Ovary (tissue), 7 donors: ENCODE measurements at regions not wholly inside any gene's neighbourhood (a gene's known extent, or its start where the extent isn't known, plus 50 kb on each side); places are given as distances from the start of the nearest gene placed in this dataset.

Experiments used
- DNase-seq, 5 donors: peaks; one replicate each; pipeline ENCODE4 v3.0.0-alpha.2; 2019 to 2020
- H3K27ac ChIP-seq, 2 donors: fragments of 200-600 bp; one replicate each; pipeline versions ENCODE4 v1.5.1 to v1.8.0; 2019 to 2022
- H3K27me3 ChIP-seq: fragments of 200-600 bp; one replicate; pipeline ENCODE4 v1.8.0; 2022
- H3K36me3 ChIP-seq: fragments of 200-600 bp; sonication (generic); one replicate; pipeline ENCODE4 v1.5.1; 2019
- H3K4me1 ChIP-seq: one replicate; pipeline ENCODE4 v1.8.1; 2013; ENCODE audit warnings: mild to moderate bottlenecking, moderate library complexity; ENCODE audit not compliant: insufficient read depth
- H3K4me3 ChIP-seq: fragments of 200-600 bp; sonication (generic); one replicate; pipeline ENCODE4 v1.5.1; 2017
- H3K9me3 ChIP-seq, 2 donors: fragments of 200-600 bp in 1 of 2; sonication (generic) in 1 of 2; one replicate each; pipeline versions ENCODE4 v1.5.1 to v1.8.1; 2013 to 2019; ENCODE audit warnings: mild to moderate bottlenecking in 1 of 2, moderate library complexity in 1 of 2
- CTCF ChIP-seq, 3 donors: fragments of 450-650 bp in 2 of 3; fragments of 200-600 bp in 1 of 3; IDR thresholded peaks; one replicate each; pipeline versions ENCODE4 v1.5.1 to v1.8.0; 2016 to 2022; ENCODE audit warnings: antibody characterized with exemption in 3 of 3, mild to moderate bottlenecking in 1 of 3
- EP300 ChIP-seq: sonication (generic); formaldehyde crosslinking; IDR thresholded peaks from one replicate; pipeline ENCODE4 v1.6.1; 2017; ENCODE audit warnings: antibody characterized with exemption
- POLR2A ChIP-seq: fragments of 450-650 bp; IDR thresholded peaks from one replicate; pipeline ENCODE4 v1.6.1; 2017; ENCODE audit warnings: antibody characterized with exemption, mild to moderate bottlenecking, moderate library complexity
- WGBS, 3 donors: extraction: QIAGEN DNeasy Blood & Tissue Kit in 1 of 3; methylation state at CpG; one replicate each; pipeline versions ENCODE4 v1.1.5 to v1.1.7; 2013 to 2017; 5-methylcytosine and 5-hydroxymethylcytosine counted together
- intact Hi-C, 4 donors: fragments of 100-400 bp; cut with DNase I; formaldehyde crosslinking; loops; one replicate each; pipeline versions ENCODE4 v1.11.0 to v1.15.1; 2022 to 2023
- donor health status: DM: no; HTN: no; CAD: no; lungs with moderate emphysema.
- donor health status: DM: no; HTN: no; CAD: no.
- donor health status: Bipolar disorder and iron deficiency.
- donor health status: DM: no; HTN: no; CAD: no.
- donor health status: DM: yes; HTN: yes; CAD: no.

- 85 to 89% (median 86%) methylated on average over 3 of the region's 3 CpGs for WGBS, 3 donors
Observed at GRCh38 chr18:65372904-65373303, 377.9 kb upstream of the CDH7 start.

DNA sequence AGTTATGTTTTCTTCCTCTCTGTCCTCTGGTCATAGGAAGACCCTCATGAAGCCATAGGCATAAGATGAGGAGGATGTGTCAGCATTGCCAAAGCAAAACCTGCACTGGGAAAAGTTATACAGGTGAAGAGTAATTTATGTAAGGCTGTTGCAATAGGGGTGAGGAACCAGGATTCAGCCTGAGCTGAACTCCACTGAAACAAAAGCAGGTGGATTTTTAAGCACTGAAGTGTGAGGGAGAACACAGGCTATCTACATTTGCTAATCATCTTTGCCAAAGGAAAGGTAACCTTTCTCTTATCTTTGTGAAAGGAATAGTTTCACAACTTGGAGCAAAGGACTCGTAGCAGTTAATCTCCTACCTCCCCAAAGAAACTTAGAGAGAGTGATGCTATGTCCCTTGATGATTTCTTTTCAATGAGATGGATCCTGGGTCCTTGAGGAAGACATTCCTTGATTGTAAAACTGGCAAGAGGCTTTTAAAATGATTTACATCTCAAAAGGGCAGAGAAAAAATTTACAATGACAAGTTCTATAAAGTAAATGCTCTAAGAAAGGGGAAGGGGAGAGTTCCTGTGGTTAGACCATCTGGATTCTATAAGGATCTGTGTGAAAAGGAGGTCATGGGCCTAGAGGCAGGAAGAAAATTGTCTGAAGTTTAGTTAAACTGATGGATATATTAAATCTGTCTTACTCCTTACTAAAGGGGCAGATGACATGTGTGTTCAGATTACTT, 385.4 kb upstream of the CDH7 start:
- H3K27ac ChIP-seq: no peak overlapping the region
- no peaks in the 10 kb centered on the region for H3K27me3 ChIP-seq
- no peaks in the 10 kb centered on the region for H3K4me1 ChIP-seq
- no peak overlapping the region for H3K4me3 ChIP-seq
- 0 to 45% (median 22%) methylated on average over 1 of the region's 1 CpG for WGBS, 3 donors
- no peak for DNase-seq
- H3K9me3 ChIP-seq: no peaks in the 10 kb centered on the region
- H3K36me3 ChIP-seq: no peaks in the 10 kb centered on the region
- TF ChIP-seq CTCF (IDR thresholded peaks at IDR 0.05) (no peak), POLR2A (no peak), EP300 (no peak)
- intact Hi-C loops: no loop called here

More at GRCh38 chr18:65372904-65373303, 377.9 kb upstream of the CDH7 start:
- DNase-seq: no peak
- intact Hi-C loops: no loop called here
- no peak overlapping the region for H3K4me3 ChIP-seq
- H3K9me3 ChIP-seq: no peaks in the 10 kb centered on the region
- H3K27me3 ChIP-seq: no peaks in the 10 kb centered on the region
- H3K36me3 ChIP-seq: no peaks in the 10 kb centered on the region
- no peak for TF ChIP-seq EP300
- H3K4me1 ChIP-seq: no peaks in the 10 kb centered on the region
- no peak overlapping the region for H3K27ac ChIP-seq

- H3K4me3 ChIP-seq: no peak overlapping the region
- H3K4me1 ChIP-seq: no peaks in the 10 kb centered on the region
- H3K27me3 ChIP-seq: no peaks in the 10 kb centered on the region
- H3K27ac ChIP-seq: no peak overlapping the region
- 58 to 73% (median 70%) methylated on average over 4 of the region's 4 CpGs for WGBS, 3 donors
- H3K36me3 ChIP-seq: no peaks in the 10 kb centered on the region
- intact Hi-C loops: no loop called here
- no peak for TF ChIP-seq POLR2A
- TF ChIP-seq EP300: no peak
- TF ChIP-seq CTCF (IDR thresholded peaks at IDR 0.05): no peak
- H3K9me3 ChIP-seq: no peaks in the 10 kb centered on the region
- DNase-seq: no peak
Observed at GRCh38 chr18:65363911-65364632, 386.7 kb upstream of the CDH7 start.

- TF ChIP-seq POLR2A (no peak), CTCF (IDR thresholded peaks at IDR 0.05) (no peak), EP300 (no peak)
- intact Hi-C loops: no loop called here
- 83 to 90% (median 88%) methylated on average over 3 of the region's 3 CpGs for WGBS, 3 donors
- Histone ChIP-seq H3K27ac (no peak overlapping the region), H3K4me1 (no peaks in the 10 kb centered on the region), H3K9me3 (no peaks in the 10 kb centered on the region), H3K4me3 (no peak overlapping the region), H3K27me3 (no peaks in the 10 kb centered on the region), H3K36me3 (no peaks in the 10 kb centered on the region)
- DNase-seq: no peak
Observed at GRCh38 chr18:65363011-65363410, 387.8 kb upstream of the CDH7 start.

- no peaks in the 10 kb centered on the region for H3K9me3 ChIP-seq
- WGBS, 3 donors: 90 to 93% (median 91%) methylated on average over 1 of the region's 1 CpG
Observed at GRCh38 chr18:65359479-65359878, 391.3 kb upstream of the CDH7 start.

More at GRCh38 chr18:65359479-65359878, 391.3 kb upstream of the CDH7 start:
- Histone ChIP-seq H3K27me3 (no peaks in the 10 kb centered on the region), H3K27ac (no peak overlapping the region), H3K4me3 (no peak overlapping the region), H3K4me1 (no peaks in the 10 kb centered on the region), H3K36me3 (no peaks in the 10 kb centered on the region)
- DNase-seq: no peak
- intact Hi-C loops: no loop called here
- no peak for TF ChIP-seq POLR2A
- no peak for TF ChIP-seq EP300
- TF ChIP-seq CTCF (IDR thresholded peaks at IDR 0.05): no peak
